HG03066 (cell line): ENCODE measurements at regions not wholly inside any gene's neighbourhood (a gene's known extent, or its start where the extent isn't known, plus 50 kb on each side); places are given as distances from the start of the nearest gene placed in this dataset.
"Not testable (repeated sequence)": the region's sequence is repeated elsewhere in the genome, so short reads cannot be mapped to it uniquely, and the experiment has no call there.

Source experiments
- ATAC-seq: cut with Tn5 transposase; IDR thresholded peaks from one replicate; pipeline ENCODE4 v1.9.1; 2021; ENCODE audit warnings: low read depth; ENCODE audit not compliant: unreplicated experiment

DNA sequence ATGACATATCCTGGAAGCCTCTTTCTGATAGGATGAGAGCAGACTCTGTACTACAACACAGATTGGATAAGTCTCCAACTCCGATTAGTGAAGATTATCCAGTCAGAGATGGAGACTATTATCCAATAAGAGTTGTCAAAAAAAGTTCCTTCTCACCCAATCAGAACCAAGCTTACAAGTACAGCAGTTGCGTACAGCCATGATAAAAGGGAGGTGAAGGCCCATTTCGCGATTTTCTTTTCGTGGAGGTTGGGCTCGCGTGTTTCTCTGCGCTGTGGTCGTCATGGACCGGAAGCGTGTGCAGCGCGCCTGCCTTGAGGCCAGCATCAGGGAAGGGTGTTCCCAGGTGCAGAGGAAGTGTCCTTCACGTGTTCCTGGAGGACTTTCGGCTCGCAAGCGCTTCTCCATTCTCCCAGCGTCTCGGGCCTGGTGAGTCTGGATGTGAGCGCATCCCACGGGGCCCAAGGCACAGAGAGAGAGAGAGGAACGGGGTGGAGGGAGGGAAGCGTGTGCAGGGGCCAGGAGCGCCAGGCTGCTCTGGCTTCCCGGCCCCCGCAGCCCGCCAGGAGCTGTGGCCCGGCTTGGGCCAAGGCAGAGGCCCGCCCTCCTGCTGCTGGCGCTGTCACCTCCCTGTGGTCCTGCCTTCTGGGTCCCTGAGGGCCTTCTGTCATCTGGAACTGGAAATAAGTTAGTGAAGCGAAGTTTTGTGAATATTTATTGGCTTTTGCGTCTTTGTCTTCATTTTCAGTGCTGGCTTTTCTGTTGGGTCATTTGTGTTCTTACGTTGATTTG is 53.9 kb downstream of the CDRT15L2 start:
- not testable (repeated sequence) for ATAC-seq

DNA sequence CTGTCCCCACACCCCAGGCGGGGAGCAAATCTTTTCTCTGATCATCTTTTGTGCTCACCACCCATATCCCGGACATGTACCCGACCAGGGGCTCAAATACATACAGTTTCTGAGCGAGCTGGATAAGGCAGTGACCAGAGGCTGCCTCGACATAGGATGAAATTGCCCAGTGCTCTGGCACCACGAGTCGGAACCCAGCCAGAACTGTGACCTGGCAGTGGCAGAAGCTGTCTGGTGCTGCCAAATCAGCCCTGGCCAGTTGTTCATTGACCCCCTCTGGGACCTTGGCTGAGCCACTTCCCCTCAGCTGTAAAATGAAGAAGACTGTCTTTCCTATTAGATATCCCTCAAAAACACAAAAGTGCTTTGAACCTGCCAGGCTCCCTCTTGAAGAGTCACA is 60.6 kb downstream of the CDRT15L2 start:
- not testable (repeated sequence) for ATAC-seq

DNA sequence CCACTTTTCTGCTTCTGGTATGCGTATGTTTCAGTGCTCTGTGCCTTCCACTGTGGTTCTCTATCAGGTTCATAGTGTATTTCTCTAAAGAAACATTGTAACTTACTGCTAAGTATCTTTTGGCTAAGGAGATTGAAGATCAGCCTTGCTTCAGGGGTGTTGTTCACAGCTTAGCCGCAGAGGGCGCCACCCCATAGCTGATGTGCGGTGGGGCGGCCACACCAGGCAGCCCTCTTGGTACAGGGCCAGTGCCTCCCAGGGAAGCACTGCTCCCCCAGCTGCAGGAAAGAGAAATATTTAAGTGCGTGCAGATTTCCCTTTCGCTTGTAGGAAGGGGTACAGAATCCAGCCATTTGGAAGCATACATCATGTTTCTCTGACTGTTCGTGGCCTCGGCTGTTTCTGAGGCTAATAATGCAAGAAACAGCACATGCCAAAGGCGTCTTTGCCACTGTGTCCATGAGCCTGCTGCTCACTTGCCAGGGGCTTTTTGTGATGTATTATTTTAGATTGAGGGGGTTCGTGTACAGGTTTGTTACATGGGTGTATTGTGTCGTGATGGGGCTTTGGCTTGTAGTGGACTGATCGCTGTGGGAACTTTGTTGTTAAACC is 67.2 kb downstream of the CDRT15L2 start:
- not testable (repeated sequence) for ATAC-seq

DNA sequence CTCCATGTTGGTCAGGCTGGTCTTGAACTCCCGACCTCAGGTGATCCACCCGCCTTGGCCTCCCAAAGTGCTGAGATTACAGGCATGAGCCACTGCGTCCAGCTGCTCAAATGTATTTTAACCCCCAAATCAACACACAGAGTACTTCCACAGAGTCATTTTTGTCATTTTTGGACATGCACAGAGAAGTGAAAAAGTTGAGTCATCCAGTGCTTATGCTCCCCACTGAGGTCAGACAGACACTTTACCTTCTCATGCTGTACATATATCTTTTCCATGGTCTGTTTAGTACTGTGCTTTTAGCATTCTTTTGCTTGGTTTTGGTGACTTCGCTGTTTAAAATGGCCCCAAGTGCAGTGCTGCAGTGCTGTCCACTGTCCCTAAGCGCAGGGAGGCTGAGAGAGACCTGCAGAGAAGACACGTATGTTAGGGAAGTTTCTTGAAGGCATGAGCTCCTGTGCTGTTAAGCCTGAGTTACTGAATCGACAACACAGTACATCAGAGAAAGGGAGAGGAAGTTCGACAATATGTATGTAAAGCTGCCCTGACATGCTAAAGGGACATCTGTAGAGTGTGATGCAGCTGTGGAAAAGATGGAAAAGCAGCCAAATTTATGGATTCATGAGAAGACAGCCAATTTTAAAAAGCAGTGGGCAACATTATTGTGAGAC is 69.7 kb downstream of the CDRT15L2 start:
- peak; percentile 84 for ATAC-seq

DNA sequence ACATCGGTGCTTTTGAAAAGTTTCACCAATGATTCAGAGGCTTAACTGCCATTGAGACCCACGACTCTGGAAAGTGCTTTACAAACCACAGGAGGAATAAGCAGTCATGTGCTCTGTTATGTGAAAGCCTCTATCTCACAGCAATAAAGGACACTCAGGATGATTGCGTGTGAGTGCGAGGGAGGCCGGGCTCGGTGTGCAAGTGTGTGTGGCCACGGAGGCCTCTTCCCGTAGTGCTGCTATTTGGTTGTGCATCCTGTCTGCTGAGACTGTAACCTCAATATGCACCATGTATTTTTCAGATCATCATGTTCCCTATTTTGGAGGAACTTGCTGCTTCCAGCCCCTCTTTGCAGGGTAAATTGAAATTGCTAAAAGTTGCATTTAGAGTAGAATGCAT is 71.5 kb downstream of the CDRT15L2 start:
- not testable (repeated sequence) for ATAC-seq

DNA sequence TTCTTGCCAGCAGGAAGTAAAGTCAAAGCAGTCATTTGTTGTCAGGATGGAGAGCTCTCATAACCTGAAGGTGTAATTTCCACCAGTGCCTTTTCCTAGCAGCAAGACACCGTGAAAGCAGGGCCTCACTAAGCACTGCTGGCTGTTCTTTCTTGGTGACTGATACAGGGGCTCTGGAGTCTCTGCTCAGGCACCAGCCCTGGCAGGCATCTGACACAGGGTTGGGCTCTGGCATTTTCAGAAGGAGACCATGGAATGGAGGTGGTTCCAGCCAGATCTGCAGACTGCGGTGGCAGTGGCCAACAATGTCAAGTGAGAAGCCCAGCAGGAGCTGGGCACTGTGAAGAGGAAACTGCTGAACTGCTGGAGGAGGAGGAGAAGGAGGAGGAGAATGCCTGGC is 72.2 kb downstream of the CDRT15L2 start:
- not testable (repeated sequence) for ATAC-seq

DNA sequence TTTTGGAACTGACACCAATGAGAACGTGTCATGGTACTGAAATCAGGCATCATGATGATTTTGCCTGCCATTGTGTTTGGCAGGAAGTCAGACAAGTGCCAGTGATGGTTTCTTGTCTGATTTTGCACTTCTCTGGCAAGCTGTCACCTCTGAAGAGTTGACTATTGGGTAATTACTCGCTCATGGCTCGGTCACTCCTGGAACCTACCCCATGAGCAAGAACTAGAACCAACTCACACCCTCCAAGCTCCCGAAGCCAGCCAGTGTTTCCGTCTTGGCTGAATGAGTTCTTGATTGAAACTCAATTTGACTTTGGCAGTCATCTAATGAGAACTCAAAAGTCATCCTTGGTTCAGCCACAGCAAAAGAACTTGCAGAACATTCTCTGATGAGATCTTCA is 73.9 kb downstream of the CDRT15L2 start:
- not testable (repeated sequence) for ATAC-seq

DNA sequence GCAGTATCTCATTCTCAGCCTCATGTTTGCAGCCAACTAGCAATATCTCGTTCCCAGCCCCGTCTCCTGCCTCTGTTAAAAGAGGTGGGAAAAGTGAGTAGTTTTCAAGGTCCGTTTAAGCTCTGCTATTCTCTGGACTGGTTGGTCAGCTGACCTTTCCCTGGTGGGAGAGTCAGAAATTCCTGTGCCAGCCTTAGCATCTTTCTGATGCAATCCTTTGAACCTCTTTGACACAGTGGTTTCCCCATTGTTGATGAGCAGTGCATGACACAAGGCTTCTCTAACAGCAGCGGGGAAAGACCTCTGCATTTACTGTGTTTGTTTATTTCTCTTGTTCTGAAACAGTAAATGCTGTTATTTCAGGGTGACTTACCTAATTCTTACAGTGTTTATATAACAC is 74.6 kb downstream of the CDRT15L2 start:
- not testable (repeated sequence) for ATAC-seq

DNA sequence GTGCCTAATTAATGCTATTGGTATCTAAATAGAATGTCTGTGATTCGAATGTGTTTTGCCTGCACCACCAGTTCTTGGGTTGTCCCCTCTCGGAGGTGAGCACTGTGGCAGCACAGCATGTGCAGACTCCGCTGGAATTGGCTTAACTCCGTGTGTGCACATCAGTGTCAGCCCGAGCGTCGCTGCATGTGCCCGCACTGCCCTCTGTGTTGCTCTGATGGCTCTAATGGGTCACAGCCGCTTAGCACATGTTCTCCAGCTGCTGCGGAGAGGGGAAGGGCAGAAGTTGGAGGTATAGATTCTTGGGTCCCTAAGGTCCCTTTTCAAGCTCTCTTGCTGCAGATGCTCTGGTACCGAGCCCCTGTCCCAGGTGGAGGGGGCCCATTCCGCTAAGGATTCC is 75.1 kb downstream of the CDRT15L2 start:
- ATAC-seq, result not testable (repeated sequence)

DNA sequence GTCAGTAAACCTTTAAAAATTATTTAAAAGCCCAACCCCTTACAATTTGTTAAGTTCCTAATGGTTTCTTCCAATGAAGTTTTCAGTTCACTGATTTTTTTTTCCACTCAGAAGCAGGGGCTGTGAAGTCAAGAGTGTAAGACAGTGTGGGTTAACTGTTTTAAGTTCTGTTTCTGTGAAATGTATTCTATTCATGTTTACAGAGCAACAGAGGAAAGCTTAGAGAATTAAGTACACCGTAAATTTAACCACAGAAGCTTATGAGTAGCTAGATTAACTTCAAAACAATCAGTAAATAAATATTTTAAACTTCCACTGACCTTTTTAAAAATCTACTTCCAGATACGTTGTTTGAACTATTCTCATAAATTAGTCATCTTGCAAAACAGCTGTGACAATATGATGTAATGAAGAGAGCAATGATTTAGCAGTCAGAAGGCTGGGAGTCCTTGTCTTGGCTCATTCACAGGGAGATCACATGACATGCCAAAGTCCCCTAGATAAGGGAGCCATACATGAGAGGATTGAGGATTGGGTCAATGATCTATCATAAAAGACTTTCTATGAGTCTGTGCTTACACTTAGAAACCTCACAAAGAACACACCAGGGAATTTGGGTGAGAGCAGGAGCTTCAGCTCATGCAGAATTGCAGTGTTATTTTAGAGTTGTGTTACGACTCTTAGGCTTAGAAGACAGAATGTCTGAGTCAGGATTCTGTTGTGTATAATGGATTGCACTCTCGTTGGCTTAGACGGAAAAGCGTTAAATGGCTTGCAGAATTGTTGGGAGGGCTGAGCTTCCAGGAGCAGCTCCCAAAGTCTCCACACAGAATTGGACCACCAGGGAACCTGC is 85.8 kb downstream of the CDRT15L2 start:
- not testable (repeated sequence) for ATAC-seq

DNA sequence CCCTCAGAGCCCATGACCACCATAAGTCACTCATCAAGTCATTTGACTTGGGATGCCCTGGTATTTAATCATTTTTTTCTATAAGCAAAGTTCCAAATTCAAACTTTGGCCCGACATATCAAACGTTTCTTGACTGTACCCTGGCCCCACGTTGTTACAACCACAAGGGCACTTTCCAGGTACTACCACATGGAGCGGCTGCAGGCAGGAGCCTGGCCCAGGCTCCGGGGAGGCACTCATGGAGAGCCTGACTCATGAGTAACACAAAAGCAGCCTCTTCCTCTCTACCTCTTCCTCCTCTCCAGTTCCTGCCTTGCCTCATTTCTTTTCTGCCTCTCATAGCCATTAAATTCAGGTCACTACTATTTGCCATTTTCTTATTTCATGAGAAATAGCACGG is 87.2 kb downstream of the CDRT15L2 start:
- not testable (repeated sequence) for ATAC-seq

DNA sequence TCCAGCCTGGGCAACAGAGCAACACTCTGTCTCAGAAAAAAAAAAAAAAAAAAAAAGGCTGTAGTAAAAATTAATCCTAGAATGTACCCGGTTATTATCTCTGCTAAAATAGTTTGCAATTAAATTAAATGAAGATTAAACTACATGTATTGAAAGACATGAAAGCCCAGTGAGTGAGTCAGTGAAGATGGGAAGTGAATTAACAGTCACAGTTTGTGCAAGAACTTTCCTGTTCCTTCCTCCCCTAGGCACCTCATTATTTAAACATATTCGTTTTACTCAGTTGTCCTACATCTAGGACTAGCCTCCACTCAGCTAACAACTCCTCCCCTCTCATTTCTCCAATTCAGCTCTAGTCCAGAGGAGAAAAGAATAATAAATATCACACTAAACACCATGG is 88.2 kb downstream of the CDRT15L2 start:
- ATAC-seq, result not testable (repeated sequence)

DNA sequence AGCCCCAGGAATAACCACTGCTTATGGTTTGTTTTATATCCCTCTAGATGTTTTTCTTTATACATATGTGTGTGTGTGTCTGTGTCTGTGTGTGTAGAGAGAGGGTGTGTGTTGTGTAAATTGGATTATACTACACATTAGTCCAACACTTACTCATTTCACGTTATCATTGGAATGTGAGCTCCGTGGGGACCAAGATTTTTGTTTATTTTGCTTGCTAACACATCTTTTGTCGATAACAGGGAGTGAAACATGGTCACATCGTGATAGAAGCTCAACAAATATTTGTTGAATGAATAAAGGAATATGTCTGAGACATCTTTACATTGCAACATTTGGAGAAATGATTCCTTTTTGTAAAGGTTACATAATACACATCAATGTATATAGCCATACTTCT is 88.8 kb downstream of the CDRT15L2 start:
- ATAC-seq, result not testable (repeated sequence)

DNA sequence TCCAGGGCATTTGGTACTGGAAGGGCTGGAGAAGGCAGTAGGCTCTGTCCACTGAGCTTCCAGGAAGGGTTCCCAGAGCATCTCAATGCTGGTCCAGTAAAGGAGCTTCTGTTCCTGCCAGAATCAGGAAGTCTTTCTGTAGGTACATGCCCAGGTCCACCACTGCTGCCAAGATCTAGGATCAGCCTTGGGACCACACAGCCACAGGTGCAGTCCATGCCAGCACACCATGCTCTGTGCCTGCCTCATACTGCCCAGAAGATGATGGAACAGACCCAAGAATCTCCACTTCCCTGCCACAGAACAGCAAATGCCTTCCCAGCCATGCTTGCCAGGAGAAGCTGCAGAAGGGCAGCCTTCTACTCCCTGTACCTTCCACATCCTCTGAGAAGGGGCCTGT is 89.3 kb downstream of the CDRT15L2 start:
- not testable (repeated sequence) for ATAC-seq

DNA sequence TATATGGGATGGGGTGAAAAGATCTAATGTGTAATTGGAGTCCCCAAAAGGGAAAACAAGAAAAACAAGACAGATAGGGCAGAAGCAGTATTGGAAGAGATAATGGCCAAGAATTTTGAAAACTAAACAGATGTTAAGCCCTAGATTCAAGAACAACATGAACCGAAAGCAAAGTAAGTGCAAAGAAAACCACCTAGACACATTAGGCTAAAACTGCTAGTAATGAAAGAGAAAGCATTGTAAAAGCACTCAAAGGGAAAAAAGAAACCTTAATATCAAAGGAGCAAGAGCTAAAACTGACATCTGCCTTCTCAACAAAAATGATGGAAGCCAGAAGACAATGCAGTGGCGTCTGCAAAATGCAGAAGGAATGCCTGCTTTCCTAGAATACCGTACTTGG is 91.0 kb downstream of the CDRT15L2 start:
- ATAC-seq, result not testable (repeated sequence)

DNA sequence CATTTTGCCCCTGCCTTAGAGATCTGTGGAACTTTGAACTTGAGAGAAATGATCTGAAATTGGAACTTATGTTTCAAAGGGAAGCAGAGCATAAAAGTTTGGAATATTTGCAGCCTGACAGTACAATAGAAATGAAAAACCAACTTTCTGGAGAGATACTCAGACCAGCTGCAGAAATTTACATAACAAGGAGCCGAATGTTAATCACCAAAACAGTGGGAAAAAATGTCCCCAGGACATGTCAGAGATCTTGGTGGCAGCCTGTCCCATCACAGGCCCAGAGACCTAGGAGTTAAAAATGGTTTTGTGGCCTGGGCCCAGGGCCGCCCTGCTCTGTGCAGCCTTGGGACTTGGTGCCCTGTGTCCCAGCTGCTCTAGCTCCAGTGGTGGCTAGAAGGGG is 94.8 kb downstream of the CDRT15L2 start:
- ATAC-seq, result not testable (repeated sequence)

DNA sequence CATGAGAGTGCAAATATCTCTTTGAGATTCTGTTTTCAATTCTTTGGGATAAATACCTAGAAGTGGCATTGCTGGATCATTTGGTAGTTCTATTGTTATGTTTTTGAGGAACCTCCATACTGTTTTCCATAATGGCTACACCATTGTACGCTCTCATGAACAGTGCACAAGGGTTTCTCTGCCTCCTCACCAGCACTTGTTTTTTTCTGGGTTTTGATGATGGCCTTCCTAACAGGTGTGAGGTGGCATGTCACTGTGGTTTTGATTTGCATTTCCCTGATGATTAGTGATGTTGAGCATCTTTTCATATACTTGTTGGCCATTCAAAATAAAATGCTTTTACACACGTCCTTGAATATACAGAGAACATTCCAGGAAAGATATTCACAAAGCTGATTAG is 96.2 kb downstream of the CDRT15L2 start:
- not testable (repeated sequence) for ATAC-seq

DNA sequence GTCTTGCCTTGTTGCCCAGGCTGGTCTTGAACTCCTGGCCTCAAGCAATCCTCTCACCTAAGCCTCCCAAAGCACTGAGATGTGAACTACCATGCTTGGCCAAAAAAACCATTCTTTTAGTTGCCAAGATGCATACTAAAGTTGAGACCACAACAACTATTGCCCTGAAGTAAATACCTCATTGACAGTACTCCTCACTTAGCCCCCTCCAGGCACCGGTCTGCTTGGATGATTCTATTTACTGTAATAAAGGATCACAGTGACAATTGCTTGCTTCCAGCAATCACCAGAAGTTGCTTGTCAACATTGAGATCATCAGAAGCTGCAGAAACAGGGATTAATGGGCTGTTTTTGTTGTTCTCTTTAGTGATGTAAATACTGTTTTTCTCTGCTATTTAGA is 97.1 kb downstream of the CDRT15L2 start:
- ATAC-seq, result not testable (repeated sequence)

DNA sequence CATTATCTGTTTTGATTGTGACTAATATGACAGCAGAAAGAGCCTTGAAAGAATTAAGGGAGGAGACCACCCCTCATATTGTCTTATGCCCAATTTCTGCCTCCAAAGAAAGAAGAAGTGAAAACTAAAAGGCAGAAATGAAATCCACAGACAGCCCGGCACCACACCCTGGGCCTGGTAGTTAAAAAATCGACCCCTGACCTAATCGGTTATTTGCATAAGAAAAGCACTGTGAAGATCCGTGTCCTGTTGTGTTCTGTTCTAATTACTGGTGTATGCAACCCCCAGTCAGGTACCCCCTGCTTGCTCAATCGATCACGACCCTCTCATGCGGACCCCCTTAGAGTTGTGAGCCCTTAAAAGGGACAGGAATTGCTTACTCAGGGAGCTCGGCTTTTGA is 97.9 kb downstream of the CDRT15L2 start:
- ATAC-seq, result not testable (repeated sequence)

DNA sequence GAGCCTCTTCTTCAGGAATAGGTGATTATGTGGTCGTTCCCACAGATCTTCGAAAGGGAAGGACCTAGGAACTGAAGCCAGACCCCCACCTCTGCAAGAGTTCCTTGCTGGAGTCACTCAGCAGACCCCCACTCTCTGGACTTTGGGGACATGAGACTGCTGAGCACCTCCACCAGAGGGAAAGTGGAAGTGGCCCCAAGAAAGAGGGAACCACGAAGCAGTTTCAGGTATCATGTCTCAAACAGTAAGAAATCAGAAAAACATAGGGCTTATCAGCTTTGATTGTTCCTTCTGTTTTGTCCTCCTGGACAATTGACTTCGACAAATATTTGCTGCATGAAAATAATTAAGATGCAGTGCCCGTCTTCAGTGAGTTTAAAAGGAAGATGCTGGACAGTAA is 98.9 kb downstream of the CDRT15L2 start:
- ATAC-seq, result not testable (repeated sequence)
